Progenitor cell of endocrine pancreas (in vitro differentiated cells): ENCODE measurements at regions not wholly inside any gene's neighbourhood (a gene's known extent, or its start where the extent isn't known, plus 50 kb on each side); places are given as distances from the start of the nearest gene placed in this dataset.
"Not testable (repeated sequence)": the region's sequence is repeated elsewhere in the genome, so short reads cannot be mapped to it uniquely, and the experiment has no call there.

Experiments
- DNase-seq: peaks from one replicate; pipeline ENCODE4 v3.0.0; 2021; ENCODE audit warnings: low spot score; ENCODE audit not compliant: unreplicated experiment
- H3K27ac Mint-ChIP-seq: 2 replicates; pipeline ENCODE4 v1.8.0; 2021; ENCODE audit warnings: mild to moderate bottlenecking, moderate library complexity, mixed read lengths
- H3K27me3 Mint-ChIP-seq: 2 replicates; pipeline ENCODE4 v1.8.0; 2021; ENCODE audit warnings: mixed read lengths
- H3K36me3 Mint-ChIP-seq: 2 replicates; pipeline ENCODE4 v1.8.0; 2022; ENCODE audit warnings: mixed read lengths; ENCODE audit not compliant: insufficient read depth
- H3K4me1 Mint-ChIP-seq: 2 replicates; pipeline ENCODE4 v1.8.0; 2021; ENCODE audit warnings: low read depth, mixed read lengths
- H3K4me3 Mint-ChIP-seq: 2 replicates; pipeline ENCODE4 v1.8.0; 2021; ENCODE audit warnings: low read depth, mild to moderate bottlenecking, moderate library complexity, mixed read lengths
- H3K9me3 Mint-ChIP-seq: 2 replicates; pipeline ENCODE4 v1.8.0; 2021; ENCODE audit warnings: low read depth, mixed read lengths
- CTCF ChIP-seq: fragments of 200-600 bp; sonication (generic); IDR thresholded peaks from one replicate; pipeline ENCODE4 v1.5.0; 2021; ENCODE audit warnings: antibody characterized with exemption, mild to moderate bottlenecking; ENCODE audit not compliant: unreplicated experiment

- DNase-seq, result no peak
- no peaks in the 10 kb centered on the region for H3K4me1 Mint-ChIP-seq
- no peaks in the 10 kb centered on the region for H3K9me3 Mint-ChIP-seq
- no peak overlapping the region for H3K4me3 Mint-ChIP-seq
- peaks cover 5% of the 10 kb centered on the region for H3K27me3 Mint-ChIP-seq
- no peaks in the 10 kb centered on the region for H3K36me3 Mint-ChIP-seq
- H3K27ac Mint-ChIP-seq, result no peak overlapping the region
- peak; percentile 46 for TF ChIP-seq CTCF
Measured at GRCh38 chr10:106355450-106355849, 809.1 kb downstream of the SORCS1 start.

- no peaks in the 10 kb centered on the region for H3K27me3 Mint-ChIP-seq
- no peak overlapping the region for H3K4me3 Mint-ChIP-seq
- no peak overlapping the region for H3K27ac Mint-ChIP-seq
Measured at GRCh38 chr10:106348933-106349332, 815.6 kb downstream of the SORCS1 start.

GRCh38 chr10:106347547-106347946 lies 817.0 kb downstream of the SORCS1 start:
- no peaks in the 10 kb centered on the region for H3K4me1 Mint-ChIP-seq
- no peaks in the 10 kb centered on the region for H3K9me3 Mint-ChIP-seq
- TF ChIP-seq CTCF, result no peak
- no peaks in the 10 kb centered on the region for H3K36me3 Mint-ChIP-seq
- no peak overlapping the region for H3K27ac Mint-ChIP-seq
- H3K27me3 Mint-ChIP-seq, result no peaks in the 10 kb centered on the region
- no peak overlapping the region for H3K4me3 Mint-ChIP-seq
- DNase-seq, result no peak

More at GRCh38 chr10:106348933-106349332, 815.6 kb downstream of the SORCS1 start:
- no peaks in the 10 kb centered on the region for H3K36me3 Mint-ChIP-seq
- DNase-seq, result no peak
- no peak for TF ChIP-seq CTCF
- no peaks in the 10 kb centered on the region for H3K9me3 Mint-ChIP-seq
- H3K4me1 Mint-ChIP-seq, result no peaks in the 10 kb centered on the region

- H3K4me3 Mint-ChIP-seq, H3K4me1 Mint-ChIP-seq, H3K9me3 Mint-ChIP-seq, H3K27me3 Mint-ChIP-seq, H3K27ac Mint-ChIP-seq, DNase-seq, H3K36me3 Mint-ChIP-seq: not testable (repeated sequence)
Measured at GRCh38 chr10:106343539-106343938, 821.0 kb downstream of the SORCS1 start.

GRCh38 chr10:106341356-106341755 lies 823.1 kb downstream of the SORCS1 start:
- no peak overlapping the region for H3K27ac Mint-ChIP-seq
- no peak for TF ChIP-seq CTCF
- no peak overlapping the region for H3K4me3 Mint-ChIP-seq
- no peaks in the 10 kb centered on the region for H3K36me3 Mint-ChIP-seq
- DNase-seq, result no peak
- H3K9me3 Mint-ChIP-seq, result no peaks in the 10 kb centered on the region
- no peaks in the 10 kb centered on the region for H3K27me3 Mint-ChIP-seq
- no peaks in the 10 kb centered on the region for H3K4me1 Mint-ChIP-seq

- Mint-ChIP-seq H3K4me3 (no peak overlapping the region), H3K36me3 (no peaks in the 10 kb centered on the region), H3K27me3 (no peaks in the 10 kb centered on the region), H3K27ac (no peak overlapping the region), H3K9me3 (no peaks in the 10 kb centered on the region), H3K4me1 (no peaks in the 10 kb centered on the region)
- TF ChIP-seq CTCF, result no peak
- no peak for DNase-seq
Measured at GRCh38 chr10:106338486-106338885, 826.0 kb downstream of the SORCS1 start.
